K562 (cell line): ENCODE measurements at regions not wholly inside any gene's neighbourhood (a gene's known extent, or its start where the extent isn't known, plus 50 kb on each side); places are given as distances from the start of the nearest gene placed in this dataset.

Experiments
- ATAC-seq: fragments of 200-7000 bp; cut with Tn5 transposase; 3 replicates; pipeline ENCODE4 v1.9.1; 2020; ENCODE audit warnings: moderate library complexity
- BruUV-seq: library from RNA; stranded (reverse); fragments of 400-500 nt; replicated peaks from 2 replicates; lab custom pipeline; 2021; lab: Mats Ljungman, UMichigan
- CTCF ChIA-PET: fragments of 300-600 bp; formaldehyde crosslinking; extraction: SDS; loops from one replicate; lab custom pipeline; 2021; ENCODE audit warnings: low intra/inter-chr PET ratio; lab: Yijun Ruan, JAX
- POLR2A ChIA-PET: fragments of 300-600, 350-650 bp; sonication (Branson Sonifier 250); formaldehyde crosslinking; extraction: SDS; loops from one replicate; lab custom pipeline; 2021; ENCODE audit warnings: antibody characterized with exemption, inconsistent platforms; lab: Yijun Ruan, JAX
- DNase-seq, 4 experiments: peaks; one replicate each; pipeline versions ENCODE4 v3.0.0 to v3.0.0-alpha.2; 2011 to 2018; ENCODE audit warnings: low spot score in 3 of 4, mixed read lengths in 3 of 4; ENCODE audit errors: extremely low read depth in 1 of 4
- FAIRE-seq: peaks from 2 replicates; lab custom pipeline; 2011; peaks lifted over from hg19 to GRCh38; lab: Jason Lieb, UNC
- H2AFZ ChIP-seq: 2 replicates; pipeline ENCODE4 v1.6.0; 2011; ENCODE audit warnings: low read depth, low read length, control low read depth, inconsistent platforms
- H3K27ac ChIP-seq: fragments of 200-600 bp; 3 replicates; pipeline ENCODE4 v1.8.0; 2011; ENCODE audit warnings: low read depth, mild to moderate bottlenecking, control low read depth, inconsistent platforms, low read length, moderate library complexity, mixed read lengths; ENCODE audit errors: extremely low read depth
- H3K27me3 ChIP-seq, 2 experiments: fragments of 300-600 bp in 1 of 2; 2 replicates in 1 of 2; 3 replicates in 1 of 2; pipeline versions ENCODE4 v1.6.0 to v1.8.0; 2011; ENCODE audit warnings: inconsistent platforms in 2 of 2, low read length in 2 of 2, mild to moderate bottlenecking in 1 of 2, mixed read lengths in 1 of 2, moderate library complexity in 1 of 2; ENCODE audit not compliant: control insufficient read depth in 2 of 2, insufficient read depth in 2 of 2
- H3K36me3 ChIP-seq: fragments of 300-600 bp; 3 replicates; pipeline ENCODE4 v1.8.0; 2011; ENCODE audit warnings: mild to moderate bottlenecking, low read length, inconsistent platforms; ENCODE audit not compliant: control insufficient read depth, insufficient read depth
- H3K4me1 ChIP-seq, 2 experiments: fragments of 200-600 bp in 1 of 2; replicated peaks in 1 of 2; 2 replicates in 1 of 2; 3 replicates in 1 of 2; pipeline versions ENCODE4 v1.5.1 to v1.8.0; 2011; ENCODE audit warnings: inconsistent platforms in 2 of 2, low read length in 2 of 2, mild to moderate bottlenecking in 1 of 2, mixed read lengths in 1 of 2, moderate library complexity in 1 of 2; ENCODE audit not compliant: control insufficient read depth in 2 of 2, insufficient read depth in 2 of 2
- H3K4me2 ChIP-seq: 2 replicates; pipeline ENCODE4 v1.6.1; 2011; ENCODE audit warnings: low read length, control low read depth, inconsistent platforms, mixed read lengths; ENCODE audit not compliant: insufficient read depth
- H3K4me3 ChIP-seq: fragments of 200-600 bp; sonication (generic), shearing (Covaris generic); 2 replicates; pipeline ENCODE4 v1.5.1; 2016; ENCODE audit warnings: control low read depth, inconsistent platforms
- H3K79me2 ChIP-seq: fragments of 200-600 bp; 3 replicates; pipeline ENCODE4 v1.8.0; 2011; ENCODE audit warnings: low read length, inconsistent platforms; ENCODE audit not compliant: control insufficient read depth, insufficient read depth
- H3K9ac ChIP-seq, 2 experiments: 2 replicates each; pipeline versions ENCODE4 v1.6.0 to v1.6.1; 2011; ENCODE audit warnings: low read depth in 2 of 2, low read length in 2 of 2, control low read depth in 1 of 2, inconsistent platforms in 1 of 2, mild to moderate bottlenecking in 1 of 2, mixed read lengths in 1 of 2; ENCODE audit not compliant: insufficient read depth in 1 of 2
- H3K9me1 ChIP-seq: one replicate; pipeline ENCODE4 v1.6.0; 2011; ENCODE audit warnings: inconsistent platforms, mild to moderate bottlenecking, low read length, moderate library complexity; ENCODE audit not compliant: control insufficient read depth, insufficient read depth
- H3K9me3 ChIP-seq: replicated peaks from 2 replicates; pipeline ENCODE4 v1.5.1; 2011; ENCODE audit warnings: low read depth, low read length, inconsistent platforms; ENCODE audit not compliant: control insufficient read depth, insufficient read depth
- H4K20me1 ChIP-seq: replicated peaks from 2 replicates; pipeline ENCODE4 v1.6.1; 2011; ENCODE audit warnings: low read length, inconsistent platforms, mixed read lengths; ENCODE audit not compliant: control insufficient read depth, insufficient read depth
- ATF3 ChIP-seq, 2 experiments: fragments of 450-650 bp in 1 of 2; sonication (generic) in 1 of 2; formaldehyde crosslinking in 1 of 2; IDR thresholded peaks in 1 of 2; conservative IDR thresholded peaks in 1 of 2; 2 replicates each; pipeline versions ENCODE4 v1.6.1 to v1.8.1; 2016 to 2023; ENCODE audit warnings: mild to moderate bottlenecking in 2 of 2, moderate library complexity in 2 of 2, inconsistent platforms in 1 of 2, missing genetic modification reagents in 1 of 2
- COPS2 ChIP-seq: fragments of 450-650 bp; conservative IDR thresholded peaks from 2 replicates; pipeline ENCODE4 v1.6.1; 2016; ENCODE audit warnings: mild to moderate bottlenecking, moderate library complexity
- HDAC2 ChIP-seq: fragments of 450-650 bp; IDR thresholded peaks from 2 replicates; pipeline ENCODE4 v1.6.1; 2016; ENCODE audit warnings: mild to moderate bottlenecking
- JUND ChIP-seq, 2 experiments: IDR thresholded peaks; 2 replicates in 1 of 2; 3 replicates in 1 of 2; pipeline ENCODE4 v1.6.1; 2011; ENCODE audit warnings: borderline replicate concordance in 2 of 2, low read depth in 2 of 2, low read length in 2 of 2, improper control_type of control experiment in 1 of 2, missing biosample characterization in 1 of 2, missing genetic modification characterization in 1 of 2, missing genetic modification reagents in 1 of 2
- MBD2 ChIP-seq: sonication (generic); IDR thresholded peaks from 2 replicates; pipeline ENCODE4 v1.6.1; 2016; ENCODE audit warnings: low read depth, borderline replicate concordance
- MTA2 ChIP-seq: fragments of 450-650 bp; IDR thresholded peaks from 2 replicates; pipeline ENCODE4 v1.6.1; 2016; ENCODE audit warnings: low read depth
- SMAD3 ChIP-seq: fragments of 450-650 bp; formaldehyde crosslinking; conservative IDR thresholded peaks from 2 replicates; pipeline ENCODE4 v1.4.0; 2020; ENCODE audit warnings: mild to moderate bottlenecking
- YY1 ChIP-seq, 3 experiments: IDR thresholded peaks; 2 replicates each; pipeline ENCODE4 v1.6.1; 2011; ENCODE audit warnings: low read length in 2 of 3, mild to moderate bottlenecking in 2 of 3, moderate library complexity in 2 of 3, borderline replicate concordance in 1 of 3, control low read depth in 1 of 3, low read depth in 1 of 3; ENCODE audit not compliant: insufficient read depth in 3 of 3, insufficient replicate concordance in 2 of 3, control insufficient read depth in 1 of 3, insufficient read length in 1 of 3; ENCODE audit errors: extremely low read depth in 1 of 3
- WGBS: fragments of 100-300 bp; shearing (Covaris generic); methylation state at CpG from one replicate; pipeline ENCODE4 v1.1.6; 2016; ENCODE audit warnings: low coverage, mixed read lengths; ENCODE audit not compliant: insufficient coverage; ENCODE audit errors: missing lambda C conversion rate; 5-methylcytosine and 5-hydroxymethylcytosine counted together
- in situ Hi-C: fragments of 300-500 bp; cut with MboI; formaldehyde crosslinking; loops from 4 replicates; pipeline ENCODE4 v1.15.0; 2018; ENCODE audit warnings: inconsistent platforms, mixed read lengths
- intact Hi-C: fragments of 100-400 bp; cut with micrococcal nuclease; formaldehyde crosslinking; loops from 2 replicates; pipeline ENCODE4 v1.14.2; 2022

- Histone ChIP-seq H3K9ac (no peak overlapping the region), H3K9me1 (no peaks in the 10 kb centered on the region), H3K27me3 (no peaks in the 10 kb centered on the region), H3K36me3 (no peaks in the 10 kb centered on the region), H3K79me2 (no peaks in the 10 kb centered on the region), H4K20me1 (no peaks in the 10 kb centered on the region), H3K4me1 (no peaks in the 10 kb centered on the region), H3K27ac (no peak overlapping the region), H3K4me2 (no peak overlapping the region), H2AFZ (no peak overlapping the region), H3K4me3 (no peak overlapping the region), H3K9me3 (peaks cover 3% of the 10 kb centered on the region)
- BruUV-seq = no TSS peak
- in situ Hi-C loops (no loop called here), intact Hi-C loops (no loop called here)
- ATAC-seq (no peak), FAIRE-seq (no peak), DNase-seq (no peak)
- TF ChIP-seq COPS2 = no peak
- peak; percentile 71 for TF ChIP-seq ATF3 (IDR thresholded peaks at IDR 0.05)
- TF ChIP-seq ATF3 (CRISPR knock-in tag; conservative IDR thresholded peaks at IDR 0.05) = no peak
- no peak for TF ChIP-seq MTA2
- no peak for TF ChIP-seq JUND (IDR thresholded peaks at IDR 0.05; ENCODE audit: borderline replicate concordance, low read depth, low read length)
- TF ChIP-seq JUND (tag; IDR thresholded peaks at IDR 0.05; ENCODE audit: borderline replicate concordance, low read depth, low read length) = peak; percentile 12; the same call in 1 of the 3 replicates
- TF ChIP-seq YY1 (IDR thresholded peaks at IDR 0.05; ENCODE audit: borderline replicate concordance in 1 of 3, control insufficient read depth in 1 of 3, extremely low read depth in 1 of 3, insufficient read depth in 3 of 3, insufficient read length in 1 of 3, insufficient replicate concordance in 2 of 3, low read depth in 1 of 3, low read length in 2 of 3) = no peak
- TF ChIP-seq HDAC2 = no peak
- no peak for TF ChIP-seq SMAD3 (CRISPR knock-in tag)
- TF ChIP-seq MBD2 = no peak
- ChIA-PET CTCF (no interaction called here), POLR2A (no interaction called here)
- 41% methylated on average over 5 of the region's 5 CpGs for WGBS
Observed at GRCh38 chr2:138415985-138416384, 85.6 kb upstream of the SPOPL start.
